ENCODE measurements at regions not wholly inside any gene's neighbourhood (a gene's known extent, or its start where the extent isn't known, plus 50 kb on each side); places are given as distances from the start of the nearest gene placed in this dataset.

DNA sequence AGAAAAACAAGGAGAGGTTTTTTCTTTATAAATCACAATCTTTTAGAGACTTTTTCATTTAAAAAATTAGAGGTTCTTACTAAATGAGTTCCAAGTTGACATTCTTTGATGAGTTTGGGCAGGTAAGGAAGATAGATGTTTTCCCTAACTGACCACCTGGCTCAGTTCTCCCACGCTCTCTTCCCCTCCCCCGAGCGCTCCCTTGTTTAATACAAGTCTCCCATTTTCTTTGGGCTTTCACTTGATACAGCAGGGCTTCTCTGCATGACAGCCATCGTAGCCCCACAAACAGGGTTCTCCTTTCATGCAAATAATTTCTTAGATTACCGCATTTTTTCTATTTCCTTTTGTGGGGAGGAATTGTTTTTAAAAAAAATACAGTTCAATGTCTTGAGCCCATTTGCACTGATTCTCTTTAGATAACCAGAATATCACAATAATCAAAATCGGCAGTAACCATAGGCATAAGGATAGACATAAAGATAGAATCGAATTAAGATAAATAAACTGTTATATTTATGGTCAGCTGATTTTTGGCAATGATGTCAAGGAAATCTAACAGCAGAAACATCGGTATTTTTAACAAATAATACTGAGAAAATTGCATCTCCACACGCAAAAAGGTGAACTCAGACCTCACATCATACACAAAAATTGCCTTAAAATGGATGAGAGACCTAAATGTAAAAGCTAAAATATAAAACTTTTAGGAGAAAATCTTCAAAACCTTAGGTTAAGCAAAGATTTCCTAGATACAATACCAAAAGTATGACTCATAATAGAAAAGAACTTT is 325.4 kb downstream of the PIK3R1 start:
- no peak for TF ChIP-seq ZFX (IDR thresholded peaks at IDR 0.05)
- TF ChIP-seq, protein P1, sequence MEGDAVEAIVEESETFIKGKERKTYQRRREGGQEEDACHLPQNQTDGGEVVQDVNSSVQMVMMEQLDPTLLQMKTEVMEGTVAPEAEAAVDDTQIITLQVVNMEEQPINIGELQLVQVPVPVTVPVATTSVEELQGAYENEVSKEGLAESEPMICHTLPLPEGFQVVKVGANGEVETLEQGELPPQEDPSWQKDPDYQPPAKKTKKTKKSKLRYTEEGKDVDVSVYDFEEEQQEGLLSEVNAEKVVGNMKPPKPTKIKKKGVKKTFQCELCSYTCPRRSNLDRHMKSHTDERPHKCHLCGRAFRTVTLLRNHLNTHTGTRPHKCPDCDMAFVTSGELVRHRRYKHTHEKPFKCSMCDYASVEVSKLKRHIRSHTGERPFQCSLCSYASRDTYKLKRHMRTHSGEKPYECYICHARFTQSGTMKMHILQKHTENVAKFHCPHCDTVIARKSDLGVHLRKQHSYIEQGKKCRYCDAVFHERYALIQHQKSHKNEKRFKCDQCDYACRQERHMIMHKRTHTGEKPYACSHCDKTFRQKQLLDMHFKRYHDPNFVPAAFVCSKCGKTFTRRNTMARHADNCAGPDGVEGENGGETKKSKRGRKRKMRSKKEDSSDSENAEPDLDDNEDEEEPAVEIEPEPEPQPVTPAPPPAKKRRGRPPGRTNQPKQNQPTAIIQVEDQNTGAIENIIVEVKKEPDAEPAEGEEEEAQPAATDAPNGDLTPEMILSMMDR (conservative IDR thresholded peaks at IDR 0.05) = no peak
- no peak overlapping the region for H3K27ac ChIP-seq

DNA sequence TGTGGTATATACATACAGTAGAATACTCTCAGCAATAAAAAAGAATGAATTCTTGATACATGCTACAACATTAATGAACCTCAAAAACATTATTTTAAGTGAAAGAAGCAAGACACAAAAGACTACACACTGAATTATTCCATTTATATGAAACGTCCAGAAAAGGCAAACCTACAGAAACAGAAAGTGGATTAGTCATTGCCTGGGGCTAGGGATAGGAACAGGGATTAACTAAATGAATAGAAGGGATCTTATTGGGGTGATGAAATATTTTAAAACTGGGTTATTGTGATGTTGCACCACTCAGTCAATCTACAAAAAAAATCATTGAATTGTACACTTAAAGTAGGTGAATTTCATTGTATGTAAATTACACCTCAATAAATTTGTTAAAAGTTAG is 326.7 kb downstream of the PIK3R1 start:
- TF ChIP-seq, protein P1 (conservative IDR thresholded peaks at IDR 0.05) = no peak
- no peak for TF ChIP-seq ZFX (IDR thresholded peaks at IDR 0.05)
- H3K27ac ChIP-seq = no peak overlapping the region

DNA sequence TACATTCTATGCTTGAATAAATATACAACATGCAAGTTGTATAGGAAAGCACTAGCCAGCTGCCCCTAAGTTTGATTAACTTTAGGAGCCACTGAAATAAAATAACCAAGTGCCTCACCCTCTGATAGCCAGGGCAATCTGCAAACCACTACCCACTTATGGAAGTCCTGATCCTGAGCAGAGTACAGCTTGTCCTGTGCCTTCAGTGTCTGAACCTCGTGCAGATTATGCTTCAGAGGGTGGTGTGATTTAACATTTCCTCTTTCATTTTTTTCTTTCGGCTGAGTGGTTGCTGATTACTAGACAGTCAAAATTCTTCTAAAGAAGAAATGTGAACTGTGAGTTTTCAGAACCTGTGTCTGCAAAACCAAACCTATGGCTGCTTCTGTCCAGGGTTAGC is 327.7 kb downstream of the PIK3R1 start:
- H3K27ac ChIP-seq = no peak overlapping the region; the same call in 1 of the 2 replicates
- TF ChIP-seq, protein P1 (conservative IDR thresholded peaks at IDR 0.05) = no peak

DNA sequence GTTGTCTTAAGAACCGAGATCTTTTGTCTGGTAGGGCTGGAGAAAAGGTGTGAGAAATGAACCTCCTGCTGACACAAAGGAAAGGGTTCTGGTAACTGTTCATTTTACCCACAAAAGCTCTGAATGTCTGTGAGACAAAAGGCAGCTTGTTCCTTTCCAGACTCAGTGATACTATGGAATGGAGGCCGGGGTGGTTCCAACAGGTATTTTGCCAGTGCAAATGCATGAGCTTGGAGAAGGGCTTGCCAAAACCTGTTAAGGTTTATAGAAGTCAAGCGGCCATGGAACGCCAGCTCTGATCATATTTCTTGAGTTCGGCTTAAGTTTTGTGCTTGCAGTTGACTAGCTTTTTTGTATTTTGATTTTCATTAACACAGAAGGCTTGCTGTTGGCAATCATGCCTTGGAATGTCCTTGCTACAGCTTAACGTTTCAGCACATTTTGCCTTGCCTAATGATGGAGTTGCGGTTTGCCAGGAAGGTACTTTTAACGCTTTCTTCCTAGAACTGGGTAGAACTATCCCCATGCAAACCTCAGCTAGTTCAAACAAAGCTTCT is 328.6 kb downstream of the PIK3R1 start:
- H3K27ac ChIP-seq = peak overlapping the region; percentile 54

DNA sequence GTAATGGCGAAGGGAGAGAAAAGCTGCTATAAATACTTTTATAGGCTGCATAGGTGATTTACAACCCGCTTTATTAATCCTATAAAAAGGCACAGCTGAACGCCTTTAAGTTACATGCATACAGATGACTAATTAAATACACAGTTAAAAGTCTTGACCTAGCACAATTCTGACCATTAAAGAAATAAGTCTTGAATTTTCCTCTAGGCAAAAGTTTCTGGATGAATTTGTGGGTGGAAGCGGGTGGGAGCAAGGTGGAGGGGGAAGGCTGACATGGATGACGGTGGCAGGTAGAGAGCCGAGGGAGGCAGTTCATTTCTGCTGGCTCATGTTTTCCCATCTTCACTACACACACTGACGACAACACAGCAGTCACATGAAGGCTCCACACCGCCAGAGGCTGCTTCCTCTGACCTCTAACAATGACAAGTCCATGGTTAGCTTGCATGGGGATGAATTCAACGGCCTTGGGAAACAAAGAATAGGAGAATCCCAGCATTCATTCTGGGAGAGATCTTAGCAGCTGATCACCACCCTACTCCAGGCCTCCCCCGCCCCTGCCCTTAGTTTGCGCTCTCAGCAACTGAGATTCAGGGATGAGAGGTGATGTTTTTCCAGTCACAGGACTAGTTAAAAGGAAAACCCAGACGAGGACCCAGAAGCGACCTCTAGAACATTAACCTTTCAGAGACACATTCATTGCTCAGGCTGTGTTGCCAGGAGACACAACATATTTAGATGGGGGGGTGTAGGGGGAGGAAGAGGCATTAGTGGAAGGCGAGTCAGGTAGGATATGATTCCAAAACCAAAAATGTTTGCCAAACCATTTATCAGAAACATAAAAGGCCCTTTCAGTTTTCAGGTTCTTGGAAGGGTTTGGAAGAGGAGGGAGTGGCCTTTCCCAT is 329.3 kb downstream of the PIK3R1 start:
- peak overlapping the region; percentile 54 for H3K27ac ChIP-seq
- TF ChIP-seq, protein P1 (conservative IDR thresholded peaks at IDR 0.05) = no peak
- TF ChIP-seq ZFX (IDR thresholded peaks at IDR 0.05) = no peak

More for the DNA sequence above, 328.6 kb downstream of the PIK3R1 start:
- TF ChIP-seq, protein P1 (conservative IDR thresholded peaks at IDR 0.05) = no peak
- no peak for TF ChIP-seq ZFX (IDR thresholded peaks at IDR 0.05)

DNA sequence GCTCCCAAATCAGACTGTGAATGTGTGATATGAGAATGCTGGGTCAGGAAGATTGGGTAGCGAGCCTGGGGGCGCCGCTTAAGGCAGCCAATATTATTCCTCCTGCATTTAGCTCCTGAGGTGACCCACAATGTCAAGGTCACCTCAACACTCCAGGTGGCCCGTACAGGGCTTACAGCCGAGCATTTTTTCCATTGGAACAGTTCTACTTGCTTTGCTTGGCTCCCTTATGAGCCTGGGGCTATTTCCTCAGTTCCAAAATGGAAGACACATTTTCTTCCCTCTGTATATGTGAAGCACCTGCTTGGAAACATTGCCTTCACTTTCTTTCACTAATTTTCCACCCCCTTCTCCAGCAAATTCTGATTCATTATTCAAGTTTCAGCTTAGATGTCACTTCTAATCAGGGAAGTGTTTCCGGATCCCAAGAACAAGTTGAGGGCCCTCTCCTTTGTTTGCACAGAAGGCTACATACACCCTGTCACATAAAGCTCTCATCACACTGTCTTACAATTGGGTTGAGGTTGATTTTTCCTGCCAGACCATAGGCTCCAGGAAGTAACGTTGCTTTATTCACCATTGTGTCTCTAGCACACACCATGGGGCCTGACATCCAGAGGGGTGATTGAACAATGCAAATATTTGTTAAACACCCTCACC is 330.2 kb downstream of the PIK3R1 start:
- H3K27ac ChIP-seq = no peak overlapping the region; the same call in 1 of the 2 replicates
- TF ChIP-seq ZFX (IDR thresholded peaks at IDR 0.05) = no peak
- TF ChIP-seq, protein P1 (conservative IDR thresholded peaks at IDR 0.05) = no peak
